GM18519 (cell line): ENCODE measurements at regions not wholly inside any gene's neighbourhood (a gene's known extent, or its start where the extent isn't known, plus 50 kb on each side); places are given as distances from the start of the nearest gene placed in this dataset.
A peak's percentile ranks its signal among the peaks of the same experiment; 100 is the strongest.
"Not testable (repeated sequence)": the region's sequence is repeated elsewhere in the genome, so short reads cannot be mapped to it uniquely, and the experiment has no call there.

Experiments
- ATAC-seq: cut with Tn5 transposase; IDR thresholded peaks from one replicate; pipeline ENCODE4 v1.9.1; 2021; ENCODE audit warnings: mild to moderate bottlenecking, moderate library complexity; ENCODE audit not compliant: unreplicated experiment, low FRiP score

GRCh38 chr2:111463956-111464355 lies 343.2 kb downstream of the BCL2L11 start:
- peak; percentile 81 for ATAC-seq

GRCh38 chr2:111464367-111464766 lies 343.7 kb downstream of the BCL2L11 start:
- not testable (repeated sequence) for ATAC-seq

GRCh38 chr2:111465521-111465920 lies 344.8 kb downstream of the BCL2L11 start:
- not testable (repeated sequence) for ATAC-seq

- ATAC-seq = not testable (repeated sequence)
These were observed 346.0 kb downstream of the BCL2L11 start for GRCh38 chr2:111466744-111467143.

- not testable (repeated sequence) for ATAC-seq
These were observed 350.2 kb downstream of the BCL2L11 start for GRCh38 chr2:111470924-111471323.

GRCh38 chr2:111471791-111472530 lies 351.2 kb downstream of the BCL2L11 start:
- not testable (repeated sequence) for ATAC-seq

- not testable (repeated sequence) for ATAC-seq
These were observed 352.2 kb downstream of the BCL2L11 start for GRCh38 chr2:111472844-111473403.

- ATAC-seq = not testable (repeated sequence)
These were observed 352.8 kb downstream of the BCL2L11 start for GRCh38 chr2:111473522-111473921.

GRCh38 chr2:111474198-111474705 lies 353.5 kb downstream of the BCL2L11 start:
- ATAC-seq = not testable (repeated sequence)

- ATAC-seq = not testable (repeated sequence)
These were observed 357.6 kb downstream of the BCL2L11 start for GRCh38 chr2:111478335-111478734.

- ATAC-seq = peak; percentile 60
These were observed 358.2 kb downstream of the BCL2L11 start for GRCh38 chr2:111478871-111479318.

- ATAC-seq = not testable (repeated sequence)
These were observed 359.4 kb downstream of the BCL2L11 start for GRCh38 chr2:111480016-111480625.

- ATAC-seq = not testable (repeated sequence)
These were observed 359.9 kb downstream of the BCL2L11 start for GRCh38 chr2:111480633-111481032.

- not testable (repeated sequence) for ATAC-seq
These were observed 360.5 kb downstream of the BCL2L11 start for GRCh38 chr2:111481219-111481618.

GRCh38 chr2:111482987-111483679 lies 362.4 kb downstream of the BCL2L11 start:
- ATAC-seq = peak; percentile 64

GRCh38 chr2:111484097-111484496 lies 363.4 kb downstream of the BCL2L11 start:
- ATAC-seq = not testable (repeated sequence)

- not testable (repeated sequence) for ATAC-seq
These were observed 365.2 kb downstream of the BCL2L11 start for GRCh38 chr2:111485895-111486294.

GRCh38 chr2:111488451-111488850 lies 367.7 kb downstream of the BCL2L11 start:
- ATAC-seq = not testable (repeated sequence)

GRCh38 chr2:111489460-111489859 lies 368.7 kb downstream of the BCL2L11 start:
- not testable (repeated sequence) for ATAC-seq

- peak; percentile 33 for ATAC-seq
These were observed 370.5 kb downstream of the BCL2L11 start for GRCh38 chr2:111491181-111491580.
